ENCODE measurements at regions not wholly inside any gene's neighbourhood (a gene's known extent, or its start where the extent isn't known, plus 50 kb on each side); places are given as distances from the start of the nearest gene placed in this dataset.

GRCh38 chrX:39313146-39313545, 511.9 kb downstream of the MID1IP1 start:
- TF ChIP-seq CTCF (IDR thresholded peaks at IDR 0.05 in 8 of 11, conservative IDR thresholded peaks at IDR 0.05 in 3 of 11) (no peak), POLR2AphosphoS5 (IDR thresholded peaks at IDR 0.05) (no peak), POLR2A (IDR thresholded peaks at IDR 0.05) (no peak)

Data from spleen (tissue), 7 donors.